Activated CD4-positive, alpha-beta T cell treated with anti-CD3 and anti-CD28 coated beads for 48 hours (primary cell): ENCODE measurements at regions not wholly inside any gene's neighbourhood (a gene's known extent, or its start where the extent isn't known, plus 50 kb on each side); places are given as distances from the start of the nearest gene placed in this dataset.
"Not testable (repeated sequence)": the region's sequence is repeated elsewhere in the genome, so short reads cannot be mapped to it uniquely, and the experiment has no call there.

Experiments used
- DNase-seq: peaks from one replicate; pipeline ENCODE4 v3.0.0-alpha.2; 2020

- DNase-seq: no peak
Measured at GRCh38 chr1:227415115-227415790, 97.0 kb upstream of the CDC42BPA start.

GRCh38 chr1:227411066-227411465, 92.8 kb upstream of the CDC42BPA start:
- no peak for DNase-seq

GRCh38 chr1:227406332-227406731, 88.0 kb upstream of the CDC42BPA start:
- not testable (repeated sequence) for DNase-seq

GRCh38 chr1:227403535-227403934, 85.2 kb upstream of the CDC42BPA start:
- DNase-seq: no peak

- no peak for DNase-seq
Measured at GRCh38 chr1:227401562-227402342, 83.5 kb upstream of the CDC42BPA start.

GRCh38 chr1:227399152-227399730, 80.9 kb upstream of the CDC42BPA start:
- no peak for DNase-seq

- no peak for DNase-seq
Measured at GRCh38 chr1:227397354-227397978, 79.2 kb upstream of the CDC42BPA start.

GRCh38 chr1:227396539-227397353, 78.5 kb upstream of the CDC42BPA start:
- DNase-seq: no peak

GRCh38 chr1:227395426-227396028, 77.2 kb upstream of the CDC42BPA start:
- no peak for DNase-seq

GRCh38 chr1:227392984-227393764, 74.9 kb upstream of the CDC42BPA start:
- no peak for DNase-seq

- DNase-seq: no peak
Measured at GRCh38 chr1:227391879-227392278, 73.6 kb upstream of the CDC42BPA start.

- DNase-seq: no peak
Measured at GRCh38 chr1:227391211-227391610, 72.9 kb upstream of the CDC42BPA start.

- no peak for DNase-seq
Measured at GRCh38 chr1:227390525-227390924, 72.2 kb upstream of the CDC42BPA start.

GRCh38 chr1:227388214-227389168, 70.2 kb upstream of the CDC42BPA start:
- no peak for DNase-seq

GRCh38 chr1:227379555-227379892, 61.2 kb upstream of the CDC42BPA start:
- no peak for DNase-seq

- DNase-seq: no peak
Measured at GRCh38 chr1:227378871-227379554, 60.7 kb upstream of the CDC42BPA start.

- DNase-seq: no peak
Measured at GRCh38 chr1:227378181-227378580, 59.9 kb upstream of the CDC42BPA start.

- no peak for DNase-seq
Measured at GRCh38 chr1:227374846-227375245, 56.6 kb upstream of the CDC42BPA start.

- DNase-seq: no peak
Measured at GRCh38 chr1:227372726-227373130, 54.4 kb upstream of the CDC42BPA start.
